AG10803 (cell line): ENCODE measurements at regions not wholly inside any gene's neighbourhood (a gene's known extent, or its start where the extent isn't known, plus 50 kb on each side); places are given as distances from the start of the nearest gene placed in this dataset.

Experiments used
- DNase-seq: peaks from one replicate; pipeline ENCODE4 v3.0.0; 2010; ENCODE audit warnings: low read depth
- H3K4me3 ChIP-seq: 2 replicates; pipeline ENCODE4 v1.5.1; 2011; ENCODE audit warnings: mild to moderate bottlenecking, low read length, control low read depth
- CTCF ChIP-seq: conservative IDR thresholded peaks from 2 replicates; pipeline ENCODE4 v1.5.1; 2011; ENCODE audit warnings: mild to moderate bottlenecking, low read length, control low read depth, inconsistent platforms

- no peak overlapping the region for H3K4me3 ChIP-seq
- TF ChIP-seq CTCF: no peak
- peak; percentile 66 for DNase-seq
Measured at GRCh38 chr16:72621651-72622050, 426.3 kb downstream of the ZFHX3 start.

- H3K4me3 ChIP-seq: no peak overlapping the region
- no peak for TF ChIP-seq CTCF
- no peak for DNase-seq
Measured at GRCh38 chr16:72620853-72621252, 427.1 kb downstream of the ZFHX3 start.

GRCh38 chr16:72620348-72620747 is 427.6 kb downstream of the ZFHX3 start:
- no peak for TF ChIP-seq CTCF
- DNase-seq: no peak
- H3K4me3 ChIP-seq: no peak overlapping the region

- no peak for TF ChIP-seq CTCF
- no peak overlapping the region for H3K4me3 ChIP-seq
- no peak for DNase-seq
Measured at GRCh38 chr16:72615856-72616255, 432.1 kb downstream of the ZFHX3 start.

- DNase-seq: no peak
- H3K4me3 ChIP-seq: no peak overlapping the region
- no peak for TF ChIP-seq CTCF
Measured at GRCh38 chr16:72612718-72613117, 435.2 kb downstream of the ZFHX3 start.

- no peak for TF ChIP-seq CTCF
- peak; percentile 51 for DNase-seq
- no peak overlapping the region for H3K4me3 ChIP-seq
Measured at GRCh38 chr16:72612256-72612655, 435.7 kb downstream of the ZFHX3 start.

GRCh38 chr16:72609933-72610332 is 438.0 kb upstream of the PMFBP1 start:
- H3K4me3 ChIP-seq: no peak overlapping the region
- no peak for TF ChIP-seq CTCF
- no peak for DNase-seq
